HCT116 (cell line): ENCODE measurements at regions not wholly inside any gene's neighbourhood (a gene's known extent, or its start where the extent isn't known, plus 50 kb on each side); places are given as distances from the start of the nearest gene placed in this dataset.

Experiments
- ATAC-seq: fragments of 200-7000 bp; cut with Tn5 transposase; 2 replicates; pipeline ENCODE4 v1.9.1; 2020; ENCODE audit warnings: mild to moderate bottlenecking, moderate library complexity
- BruUV-seq: library from RNA; stranded (reverse); fragments of 400-500 nt; replicated peaks from 2 replicates; lab custom pipeline; 2021; lab: Mats Ljungman, UMichigan
- CTCF ChIA-PET: fragments of 300-600 bp; sonication (Branson Sonifier 250); formaldehyde crosslinking; loops from one replicate; lab custom pipeline; 2021; ENCODE audit warnings: antibody characterized with exemption; lab: Charles Lee
- POLR2A ChIA-PET: fragments of 300-600, 350-600 bp; sonication (Branson Sonifier 250); formaldehyde crosslinking; loops from one replicate; lab custom pipeline; 2021; ENCODE audit warnings: antibody characterized with exemption; lab: Charles Lee
- RAD21 ChIA-PET, 2 experiments: fragments of 300-600 bp; sonication (Branson Sonifier 250); formaldehyde crosslinking; loops; one replicate each; lab custom pipeline; 2023; ENCODE audit warnings: low total read pairs in 2 of 2; ENCODE audit not compliant: uncharacterized antibody in 2 of 2, unreplicated experiment in 2 of 2, low non-redundant PET in 1 of 2; lab: Charles Lee
- DNase-seq: peaks from one replicate; pipeline ENCODE4 v3.0.0-alpha.2; 2010; ENCODE audit warnings: low read depth, low spot score
- H2AFZ ChIP-seq: fragments of 200-600 bp; shearing (Covaris generic), sonication (generic); 2 replicates; pipeline ENCODE4 v1.6.1; 2017; ENCODE audit warnings: low read depth, mixed run types, mixed read lengths, antibody characterized with exemption, low read length; ENCODE audit not compliant: poor library complexity, severe bottlenecking
- H3K27ac ChIP-seq: 2 replicates; pipeline ENCODE4 v1.5.1; 2012; ENCODE audit warnings: low read depth, low read length
- H3K27me3 ChIP-seq: fragments of 200-600 bp; sonication (generic); 2 replicates; pipeline ENCODE4 v1.6.1; 2016; ENCODE audit warnings: mixed run types, low read length, mixed read lengths; ENCODE audit not compliant: insufficient read depth
- H3K36me3 ChIP-seq, 2 experiments: fragments of 200-500 bp in 1 of 2; fragments of 200-600 bp in 1 of 2; sonication (Bioruptor generic) in 1 of 2; sonication (generic) in 1 of 2; 2 replicates each; pipeline versions ENCODE4 v1.5.1 to v1.6.1; 2014 to 2016; ENCODE audit warnings: low read length in 2 of 2, inconsistent platforms in 1 of 2, mixed read lengths in 1 of 2, mixed run types in 1 of 2; ENCODE audit not compliant: insufficient read depth in 2 of 2, control insufficient read depth in 1 of 2
- H3K4me1 ChIP-seq, 2 experiments: fragments of 200-600 bp in 1 of 2; sonication (generic) in 1 of 2; 2 replicates each; pipeline versions ENCODE4 v1.5.1 to v1.6.1; 2012 to 2017; ENCODE audit warnings: low read length in 2 of 2, inconsistent platforms in 1 of 2, mild to moderate bottlenecking in 1 of 2, mixed read lengths in 1 of 2, mixed run types in 1 of 2, moderate library complexity in 1 of 2; ENCODE audit not compliant: insufficient read depth in 2 of 2, control insufficient read depth in 1 of 2
- H3K4me2 ChIP-seq: fragments of 200-600 bp; sonication (generic); 2 replicates; pipeline ENCODE4 v1.6.1; 2017; ENCODE audit warnings: mixed run types, low read length, mixed read lengths
- H3K4me3 ChIP-seq, 2 experiments: fragments of 200-600 bp in 1 of 2; sonication (generic) in 1 of 2; replicated peaks in 1 of 2; 2 replicates each; pipeline ENCODE4 v1.5.1; 2011 to 2016; ENCODE audit warnings: low read length in 2 of 2, control low read depth in 1 of 2, low read depth in 1 of 2, mild to moderate bottlenecking in 1 of 2, mixed read lengths in 1 of 2, mixed run types in 1 of 2
- H3K79me2 ChIP-seq: fragments of 200-600 bp; sonication (generic); 2 replicates; pipeline ENCODE4 v1.6.1; 2017; ENCODE audit warnings: mild to moderate bottlenecking, mixed run types, low read length, moderate library complexity, mixed read lengths; ENCODE audit not compliant: insufficient read depth
- H3K9ac ChIP-seq: fragments of 200-600 bp; sonication (generic); 2 replicates; pipeline ENCODE4 v1.6.1; 2016; ENCODE audit warnings: low read length, mixed read lengths
- H3K9me2 ChIP-seq: fragments of 200-600 bp; sonication (generic), shearing (Covaris generic); 2 replicates; pipeline ENCODE4 v1.6.1; 2017; ENCODE audit warnings: mixed run types, mild to moderate bottlenecking, moderate library complexity; ENCODE audit not compliant: insufficient read depth
- H3K9me3 ChIP-seq, 2 experiments: fragments of 200-500 bp in 1 of 2; fragments of 200-600 bp in 1 of 2; sonication (Bioruptor generic) in 1 of 2; sonication (generic) in 1 of 2; 2 replicates each; pipeline ENCODE4 v1.6.1; 2014 to 2017; ENCODE audit warnings: low read length in 2 of 2, mixed read lengths in 2 of 2, inconsistent platforms in 1 of 2, low read depth in 1 of 2, mild to moderate bottlenecking in 1 of 2, mixed run types in 1 of 2, moderate library complexity in 1 of 2; ENCODE audit not compliant: control insufficient read depth in 1 of 2, insufficient read depth in 1 of 2
- H4K20me1 ChIP-seq: fragments of 200-600 bp; sonication (generic), shearing (Covaris generic); 2 replicates; pipeline ENCODE4 v1.6.1; 2017; ENCODE audit warnings: mixed run types, mild to moderate bottlenecking, moderate library complexity; ENCODE audit not compliant: insufficient read depth
- CBX3 ChIP-seq: IDR thresholded peaks from 2 replicates; pipeline ENCODE4 v1.6.1; 2012; ENCODE audit warnings: low read depth
- CEBPB ChIP-seq: IDR thresholded peaks from 2 replicates; pipeline ENCODE4 v1.6.1; 2012; ENCODE audit warnings: low read depth
- EGR1 ChIP-seq: IDR thresholded peaks from 2 replicates; pipeline ENCODE4 v1.6.1; 2012; ENCODE audit warnings: low read depth
- ELF1 ChIP-seq: IDR thresholded peaks from 2 replicates; pipeline ENCODE4 v1.6.1; 2012; ENCODE audit warnings: low read depth, borderline replicate concordance
- EZH2 ChIP-seq: fragments of 200-600 bp; sonication (generic); IDR thresholded peaks from 2 replicates; pipeline ENCODE4 v1.6.1; 2017; ENCODE audit warnings: antibody characterized with exemption, mixed run types
- EZH2phosphoT487 ChIP-seq: fragments of 200-600 bp; IDR thresholded peaks from 2 replicates; pipeline ENCODE4 v1.6.1; 2018; ENCODE audit warnings: antibody characterized with exemption, borderline replicate concordance
- FOSL1 ChIP-seq: IDR thresholded peaks from 2 replicates; pipeline ENCODE4 v1.6.1; 2012; ENCODE audit warnings: low read depth
- JUND ChIP-seq: IDR thresholded peaks from 2 replicates; pipeline ENCODE4 v1.6.1; 2012
- POLR2A ChIP-seq: IDR thresholded peaks from 2 replicates; pipeline ENCODE4 v1.7.0; 2011; ENCODE audit warnings: borderline replicate concordance; ENCODE audit not compliant: insufficient read depth, insufficient read length; ENCODE audit errors: extremely low read depth
- POLR2AphosphoS5 ChIP-seq: IDR thresholded peaks from 2 replicates; pipeline ENCODE4 v1.6.1; 2011; ENCODE audit warnings: mild to moderate bottlenecking, low read depth, low read length, moderate library complexity
- REST ChIP-seq: IDR thresholded peaks from 2 replicates; pipeline ENCODE4 v1.6.1; 2012; ENCODE audit warnings: low read depth
- SIN3A ChIP-seq: IDR thresholded peaks from 2 replicates; pipeline ENCODE4 v1.6.1; 2012; ENCODE audit warnings: low read depth
- SP1 ChIP-seq: IDR thresholded peaks from 2 replicates; pipeline ENCODE4 v1.6.1; 2012; ENCODE audit warnings: low read depth
- TCF7L2 ChIP-seq: IDR thresholded peaks from 2 replicates; pipeline ENCODE4 v1.7.0; 2011; ENCODE audit warnings: borderline replicate concordance, inconsistent platforms; ENCODE audit not compliant: insufficient read depth, insufficient read length; ENCODE audit errors: extremely low read depth
- YY1 ChIP-seq: IDR thresholded peaks from 2 replicates; pipeline ENCODE4 v1.6.1; 2011; ENCODE audit warnings: low read length, low read depth, moderate library complexity, mild to moderate bottlenecking; ENCODE audit not compliant: insufficient replicate concordance; ENCODE audit errors: extremely low read depth
- ZNF274 ChIP-seq: fragments of 200-500 bp; sonication (Bioruptor generic); IDR thresholded peaks from 2 replicates; pipeline ENCODE4 v1.6.1; 2014; ENCODE audit warnings: mild to moderate bottlenecking, low read depth, low read length, inconsistent platforms
- intact Hi-C: fragments of 100-400 bp; cut with micrococcal nuclease; formaldehyde crosslinking; loops from 2 replicates; pipeline ENCODE4 v1.10.0; 2022
- TF ChIP-seq, protein P1 (sequence below), 3 experiments: fragments of 200-600 bp in 1 of 3; sonication (generic) in 1 of 3; IDR thresholded peaks in 2 of 3; conservative IDR thresholded peaks in 1 of 3; 2 replicates each; pipeline ENCODE4 v1.5.1; 2012 to 2017; ENCODE audit warnings: low read depth in 2 of 3, low read length in 2 of 3, antibody characterized with exemption in 1 of 3, borderline replicate concordance in 1 of 3, control low read depth in 1 of 3, mild to moderate bottlenecking in 1 of 3, mixed read lengths in 1 of 3, mixed run types in 1 of 3, moderate library complexity in 1 of 3; ENCODE audit not compliant: insufficient read depth in 1 of 3

GRCh38 chr4:27343411-27343810 lies 482.8 kb downstream of the STIM2 start:
- intact Hi-C loops: no loop called here
- Histone ChIP-seq H3K36me3 (no peaks in the 10 kb centered on the region), H3K27ac (no peak overlapping the region), H3K4me2 (no peak overlapping the region), H3K4me3 (no peak overlapping the region), H3K9me2 (no peaks in the 10 kb centered on the region), H3K4me1 (no peaks in the 10 kb centered on the region), H2AFZ (no peak overlapping the region), H3K79me2 (no peaks in the 10 kb centered on the region), H3K9me3 (no peaks in the 10 kb centered on the region), H4K20me1 (no peaks in the 10 kb centered on the region), H3K27me3 (no peaks in the 10 kb centered on the region), H3K9ac (no peak overlapping the region)
- TF ChIP-seq POLR2A: no peak
- TF ChIP-seq, protein P1, sequence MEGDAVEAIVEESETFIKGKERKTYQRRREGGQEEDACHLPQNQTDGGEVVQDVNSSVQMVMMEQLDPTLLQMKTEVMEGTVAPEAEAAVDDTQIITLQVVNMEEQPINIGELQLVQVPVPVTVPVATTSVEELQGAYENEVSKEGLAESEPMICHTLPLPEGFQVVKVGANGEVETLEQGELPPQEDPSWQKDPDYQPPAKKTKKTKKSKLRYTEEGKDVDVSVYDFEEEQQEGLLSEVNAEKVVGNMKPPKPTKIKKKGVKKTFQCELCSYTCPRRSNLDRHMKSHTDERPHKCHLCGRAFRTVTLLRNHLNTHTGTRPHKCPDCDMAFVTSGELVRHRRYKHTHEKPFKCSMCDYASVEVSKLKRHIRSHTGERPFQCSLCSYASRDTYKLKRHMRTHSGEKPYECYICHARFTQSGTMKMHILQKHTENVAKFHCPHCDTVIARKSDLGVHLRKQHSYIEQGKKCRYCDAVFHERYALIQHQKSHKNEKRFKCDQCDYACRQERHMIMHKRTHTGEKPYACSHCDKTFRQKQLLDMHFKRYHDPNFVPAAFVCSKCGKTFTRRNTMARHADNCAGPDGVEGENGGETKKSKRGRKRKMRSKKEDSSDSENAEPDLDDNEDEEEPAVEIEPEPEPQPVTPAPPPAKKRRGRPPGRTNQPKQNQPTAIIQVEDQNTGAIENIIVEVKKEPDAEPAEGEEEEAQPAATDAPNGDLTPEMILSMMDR (IDR thresholded peaks at IDR 0.05 in 2 of 3, conservative IDR thresholded peaks at IDR 0.05 in 1 of 3; ENCODE audit: borderline replicate concordance in 1 of 3, insufficient read depth in 1 of 3, low read depth in 2 of 3, low read length in 2 of 3): no peak
- TF ChIP-seq ELF1: no peak
- no peak for TF ChIP-seq SIN3A
- TF ChIP-seq JUND: no peak
- TF ChIP-seq ZNF274: no peak
- no peak for TF ChIP-seq CEBPB
- TF ChIP-seq EZH2: no peak
- no peak for TF ChIP-seq EGR1
- TF ChIP-seq CBX3: no peak
- no peak for TF ChIP-seq SP1
- TF ChIP-seq TCF7L2: no peak
- no peak for TF ChIP-seq YY1
- TF ChIP-seq POLR2AphosphoS5: no peak
- TF ChIP-seq REST: no peak
- no peak for TF ChIP-seq FOSL1
- TF ChIP-seq EZH2phosphoT487: no peak
- ChIA-PET POLR2A (no interaction called here), RAD21 (no interaction called here), CTCF (no interaction called here)
- BruUV-seq: no TSS peak
- no peak for DNase-seq
- ATAC-seq: no peak
